Lower leg skin (tissue), 4 donors: ENCODE measurements at regions not wholly inside any gene's neighbourhood (a gene's known extent, or its start where the extent isn't known, plus 50 kb on each side); places are given as distances from the start of the nearest gene placed in this dataset.
A peak's percentile ranks its signal among the peaks of the same experiment; 100 is the strongest.

Experiments
- DNase-seq, 2 donors: peaks; one replicate each; pipeline ENCODE4 v3.0.0-alpha.2; 2019; ENCODE audit warnings: low spot score in 2 of 2
- H3K4me3 ChIP-seq: fragments of 200-600 bp; sonication (generic); 2 replicates; pipeline ENCODE4 v1.5.1; 2017; ENCODE audit warnings: mild to moderate bottlenecking, low read depth; ENCODE audit not compliant: poor library complexity, severe bottlenecking
- CTCF ChIP-seq, 3 donors: fragments of 450-650 bp; IDR thresholded peaks; one replicate each; pipeline ENCODE4 v1.5.1; 2016; ENCODE audit warnings: antibody characterized with exemption in 3 of 3, mild to moderate bottlenecking in 3 of 3, moderate library complexity in 2 of 3
- POLR2A ChIP-seq, 2 donors: fragments of 450-650 bp; IDR thresholded peaks; one replicate each; pipeline ENCODE4 v1.6.1; 2016 to 2017; ENCODE audit warnings: antibody characterized with exemption in 2 of 2, mild to moderate bottlenecking in 1 of 2, moderate library complexity in 1 of 2
- WGBS, 2 donors: methylation state at CpG; one replicate each; pipeline ENCODE4 v1.1.5; 2018; 5-methylcytosine and 5-hydroxymethylcytosine counted together
- intact Hi-C: fragments of 100-400 bp; cut with DNase I; formaldehyde crosslinking; loops from one replicate; pipeline ENCODE4 v1.15.0; 2023; ENCODE audit warnings: low total_unique reads

- H3K4me3 ChIP-seq, result no peak overlapping the region
- TF ChIP-seq POLR2A (IDR thresholded peaks at IDR 0.05), result no peak
- TF ChIP-seq CTCF (IDR thresholded peaks at IDR 0.05), result peak in 1 of 3 donors; percentile 52
- 27 to 30% methylated on average over 8 of the region's 8 CpGs for WGBS, 2 donors
- intact Hi-C loops, result loop anchor here (10.0 kb wide), 1 partner anchor 699 kb away; no protein-coding TSS in a partner anchor
- peak in 1 of 2 donors; percentile 26 for DNase-seq
Measured at GRCh38 chr18:11553098-11553940, 56.1 kb upstream of the SLC35G4 start.

- no peak for DNase-seq
- intact Hi-C loops, result no loop called here
- TF ChIP-seq CTCF (IDR thresholded peaks at IDR 0.05), result no peak
- no peak for TF ChIP-seq POLR2A (IDR thresholded peaks at IDR 0.05)
- 79 to 83% methylated on average over 7 of the region's 7 CpGs for WGBS, 2 donors
- no peak overlapping the region for H3K4me3 ChIP-seq
Measured at GRCh38 chr18:11548916-11549551, 60.4 kb upstream of the SLC35G4 start.

GRCh38 chr18:11548396-11548795, 61.0 kb upstream of the SLC35G4 start:
- intact Hi-C loops, result no loop called here
- H3K4me3 ChIP-seq, result no peak overlapping the region
- WGBS, 2 donors, result 75 to 93% methylated on average over 1 of the region's 1 CpG
- DNase-seq, result no peak
- no peak for TF ChIP-seq POLR2A (IDR thresholded peaks at IDR 0.05)
- TF ChIP-seq CTCF (IDR thresholded peaks at IDR 0.05), result no peak

- 83 to 94% methylated on average over 4 of the region's 4 CpGs for WGBS, 2 donors
- no peak overlapping the region for H3K4me3 ChIP-seq
- TF ChIP-seq POLR2A (IDR thresholded peaks at IDR 0.05) (no peak), CTCF (IDR thresholded peaks at IDR 0.05) (no peak)
- intact Hi-C loops, result no loop called here
- DNase-seq, result no peak
Measured at GRCh38 chr18:11544060-11544633, 65.2 kb upstream of the SLC35G4 start.

- WGBS, 2 donors, result 94 to 96% methylated on average over 1 of the region's 1 CpG
- intact Hi-C loops, result no loop called here
- no peak for TF ChIP-seq POLR2A (IDR thresholded peaks at IDR 0.05)
- TF ChIP-seq CTCF (IDR thresholded peaks at IDR 0.05), result no peak
Measured at GRCh38 chr18:11541179-11541578, 68.2 kb upstream of the SLC35G4 start.

More at GRCh38 chr18:11541179-11541578, 68.2 kb upstream of the SLC35G4 start:
- DNase-seq, result no peak
- no peak overlapping the region for H3K4me3 ChIP-seq
